GM12865 (cell line): ENCODE measurements at regions not wholly inside any gene's neighbourhood (a gene's known extent, or its start where the extent isn't known, plus 50 kb on each side); places are given as distances from the start of the nearest gene placed in this dataset.

Experiments
- DNase-seq: peaks from one replicate; pipeline ENCODE4 v3.0.0; 2010; ENCODE audit warnings: low read depth
- H3K4me3 ChIP-seq: 2 replicates; pipeline ENCODE4 v1.5.1; 2011; ENCODE audit warnings: mild to moderate bottlenecking, low read depth, low read length, control low read depth
- TF ChIP-seq, protein P1 (sequence below): IDR thresholded peaks from 2 replicates; pipeline ENCODE4 v1.5.1; 2011; ENCODE audit warnings: low read length, control low read depth, low read depth, inconsistent platforms; ENCODE audit not compliant: insufficient read depth; ENCODE audit errors: missing control alignments

DNA sequence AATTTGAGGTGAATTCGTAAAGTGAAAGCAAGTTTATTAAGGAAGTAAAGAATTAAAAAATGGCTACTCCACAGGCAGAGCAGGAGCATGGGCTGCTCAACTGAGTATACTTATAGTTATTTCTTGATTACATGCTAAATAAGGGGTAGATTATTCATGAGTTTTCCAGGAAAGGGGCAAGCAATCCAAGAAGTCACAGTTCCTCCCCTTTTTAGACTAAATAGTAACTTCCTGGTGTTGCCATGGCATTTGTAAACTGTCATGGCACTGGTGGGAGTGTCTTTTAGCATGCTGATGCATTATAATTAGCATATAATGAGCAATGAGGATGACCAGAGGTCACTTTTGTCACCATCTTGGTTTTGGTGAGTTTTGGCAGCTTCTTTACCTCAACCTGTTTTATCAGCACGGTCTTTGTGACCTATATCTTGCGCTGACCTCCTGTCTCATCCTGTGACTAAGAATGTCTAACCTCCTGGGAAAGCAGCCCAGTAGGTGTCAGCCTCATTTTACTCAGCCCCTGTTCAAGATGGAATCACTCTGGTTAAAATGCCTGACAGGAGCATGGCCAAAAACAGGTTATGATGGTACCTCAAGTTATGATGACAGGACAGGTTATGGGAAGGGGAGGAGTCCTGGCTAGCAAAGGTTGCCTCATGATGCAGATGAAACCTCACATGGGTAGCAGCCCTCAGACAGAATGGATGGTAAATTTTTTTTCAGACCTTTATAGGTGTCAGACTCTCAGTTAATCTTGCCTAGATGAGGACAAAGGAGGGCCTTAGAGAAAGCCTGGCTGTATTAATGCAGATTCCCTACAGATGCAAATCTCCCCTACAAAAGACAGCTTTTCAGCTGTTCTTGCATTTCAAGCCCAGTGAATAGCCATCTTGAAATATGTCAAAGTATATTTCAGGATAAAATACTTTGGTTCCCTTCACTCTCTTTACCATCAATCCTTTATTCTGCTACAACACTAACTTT, 49.7 kb downstream of the SIPA1L2 start:
- TF ChIP-seq, protein P1, sequence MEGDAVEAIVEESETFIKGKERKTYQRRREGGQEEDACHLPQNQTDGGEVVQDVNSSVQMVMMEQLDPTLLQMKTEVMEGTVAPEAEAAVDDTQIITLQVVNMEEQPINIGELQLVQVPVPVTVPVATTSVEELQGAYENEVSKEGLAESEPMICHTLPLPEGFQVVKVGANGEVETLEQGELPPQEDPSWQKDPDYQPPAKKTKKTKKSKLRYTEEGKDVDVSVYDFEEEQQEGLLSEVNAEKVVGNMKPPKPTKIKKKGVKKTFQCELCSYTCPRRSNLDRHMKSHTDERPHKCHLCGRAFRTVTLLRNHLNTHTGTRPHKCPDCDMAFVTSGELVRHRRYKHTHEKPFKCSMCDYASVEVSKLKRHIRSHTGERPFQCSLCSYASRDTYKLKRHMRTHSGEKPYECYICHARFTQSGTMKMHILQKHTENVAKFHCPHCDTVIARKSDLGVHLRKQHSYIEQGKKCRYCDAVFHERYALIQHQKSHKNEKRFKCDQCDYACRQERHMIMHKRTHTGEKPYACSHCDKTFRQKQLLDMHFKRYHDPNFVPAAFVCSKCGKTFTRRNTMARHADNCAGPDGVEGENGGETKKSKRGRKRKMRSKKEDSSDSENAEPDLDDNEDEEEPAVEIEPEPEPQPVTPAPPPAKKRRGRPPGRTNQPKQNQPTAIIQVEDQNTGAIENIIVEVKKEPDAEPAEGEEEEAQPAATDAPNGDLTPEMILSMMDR = no peak
- no peak for DNase-seq
- no peak overlapping the region for H3K4me3 ChIP-seq

DNA sequence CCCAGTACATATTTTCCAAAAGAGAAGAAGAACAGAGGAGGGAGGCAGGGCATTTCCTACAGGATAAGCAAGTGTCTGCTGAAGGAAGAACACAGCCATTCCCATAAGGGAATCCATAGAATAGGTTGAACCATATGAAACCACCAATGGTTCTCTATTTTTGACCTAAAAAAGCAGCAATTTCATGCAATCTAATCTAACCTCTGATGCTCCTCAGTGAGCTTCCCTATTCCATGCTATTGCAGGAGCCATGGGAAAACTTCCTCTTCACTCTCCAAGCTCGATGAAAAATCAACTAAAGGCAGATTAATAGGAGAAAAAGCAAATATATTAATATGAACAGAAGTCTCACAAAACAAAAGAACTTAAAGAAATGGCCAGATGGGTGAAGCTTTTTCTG, 50.5 kb downstream of the SIPA1L2 start:
- DNase-seq = no peak
- TF ChIP-seq, protein P1 = no peak
- H3K4me3 ChIP-seq = no peak overlapping the region

DNA sequence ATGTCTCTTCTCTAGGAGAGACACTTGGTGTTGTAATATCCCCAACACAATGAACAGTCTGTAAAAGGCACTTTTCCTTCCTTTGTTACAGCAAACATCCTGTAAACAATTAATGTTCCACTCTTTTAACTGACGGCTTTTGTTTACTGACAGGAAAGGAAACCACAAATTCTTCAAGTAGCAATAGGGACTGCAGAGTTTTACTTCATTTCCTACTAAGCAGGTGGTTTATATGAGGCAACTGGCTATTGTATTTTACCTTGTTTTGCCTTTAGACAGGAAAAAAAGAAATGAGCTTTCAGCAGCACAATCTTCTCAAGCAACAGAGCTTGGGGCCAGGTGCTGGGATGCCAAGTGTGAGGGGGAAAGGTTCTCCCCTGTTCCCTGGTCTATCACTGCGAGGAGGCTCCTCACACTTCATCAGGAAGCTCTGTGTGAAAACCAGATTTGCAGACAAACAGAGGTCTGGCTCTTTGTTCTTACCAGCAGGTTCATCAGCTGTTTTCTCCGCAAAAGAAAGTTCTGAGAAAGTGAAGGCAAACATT, 51.2 kb downstream of the SIPA1L2 start:
- no peak for DNase-seq
- TF ChIP-seq, protein P1 = no peak
- no peak overlapping the region for H3K4me3 ChIP-seq

DNA sequence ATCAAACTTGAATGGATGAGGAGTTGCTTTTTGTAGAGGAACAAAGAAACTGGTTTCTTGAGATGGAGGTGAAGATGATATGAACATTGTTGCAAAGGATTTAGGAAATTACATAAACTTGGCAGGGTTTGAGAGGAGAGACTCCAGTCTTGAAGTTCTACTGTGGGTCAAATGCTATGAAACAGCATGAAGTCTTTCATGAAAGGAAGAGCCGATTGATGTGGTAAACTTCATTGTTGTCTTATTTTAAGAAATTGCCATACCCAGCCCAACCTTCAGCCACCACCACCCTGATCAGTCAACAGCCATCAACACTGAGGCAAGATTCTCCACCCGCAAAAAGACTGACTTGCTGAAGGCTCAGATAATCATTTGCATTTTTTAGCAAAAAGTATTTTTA, 52.2 kb downstream of the SIPA1L2 start:
- TF ChIP-seq, protein P1 = no peak
- no peak overlapping the region for H3K4me3 ChIP-seq
- no peak for DNase-seq

DNA sequence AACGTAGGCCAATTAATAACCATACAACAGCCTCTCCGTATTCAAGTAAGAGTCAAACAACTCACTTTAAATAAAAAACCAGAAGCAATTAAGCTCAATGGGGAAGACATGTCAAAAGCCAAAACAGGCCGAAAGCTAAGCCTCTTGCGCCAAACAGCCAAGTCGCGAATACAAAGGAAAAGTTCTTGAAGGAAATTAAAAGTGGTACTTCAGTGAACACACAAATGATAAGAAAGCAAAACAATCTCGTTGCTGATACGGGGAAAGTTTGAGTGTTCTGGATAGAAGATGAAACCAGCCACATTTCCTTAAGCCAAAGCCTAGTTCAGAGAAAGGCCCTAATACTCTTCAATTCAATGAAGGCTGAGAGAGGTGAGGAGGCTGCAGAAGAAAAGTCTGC, 53.4 kb downstream of the SIPA1L2 start:
- no peak overlapping the region for H3K4me3 ChIP-seq
- no peak for DNase-seq
- TF ChIP-seq, protein P1 = no peak

DNA sequence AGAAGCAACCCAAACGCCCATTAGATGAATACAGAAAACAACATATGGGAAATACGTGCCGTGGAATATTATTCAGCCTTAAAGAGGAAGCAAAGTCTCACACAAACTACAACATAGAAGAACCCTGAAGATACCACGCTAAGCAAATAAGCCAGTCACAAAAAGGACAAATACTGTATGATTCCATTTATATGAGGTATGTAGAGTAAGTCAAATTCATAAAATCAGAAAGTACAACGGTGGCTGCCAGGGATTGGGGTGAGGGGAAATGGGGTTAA, 54.2 kb downstream of the SIPA1L2 start:
- DNase-seq = no peak
- no peak overlapping the region for H3K4me3 ChIP-seq
- TF ChIP-seq, protein P1 = no peak
